Fibroblast of skin of right quadriceps (primary cell): ENCODE measurements at regions not wholly inside any gene's neighbourhood (a gene's known extent, or its start where the extent isn't known, plus 50 kb on each side); places are given as distances from the start of the nearest gene placed in this dataset.
"Not testable (repeated sequence)": the region's sequence is repeated elsewhere in the genome, so short reads cannot be mapped to it uniquely, and the experiment has no call there.

ENCODE experiments used
- DNase-seq: peaks from one replicate; pipeline ENCODE4 v3.0.0-alpha.2; 2013

GRCh38 chr7:156545979-156546378 lies 94.6 kb upstream of the RNF32 start:
- DNase-seq = no peak

- DNase-seq = no peak
Observed at GRCh38 chr7:156544919-156545715, 95.5 kb upstream of the RNF32 start.

- DNase-seq = no peak
Observed at GRCh38 chr7:156543699-156544598, 96.6 kb upstream of the RNF32 start.

- no peak for DNase-seq
Observed at GRCh38 chr7:156540619-156541165, 99.9 kb upstream of the RNF32 start.

- no peak for DNase-seq
Observed at GRCh38 chr7:156539999-156540398, 100.6 kb upstream of the RNF32 start.

GRCh38 chr7:156537006-156537405 lies 103.6 kb upstream of the RNF32 start:
- DNase-seq = no peak

- no peak for DNase-seq
Observed at GRCh38 chr7:156534925-156535324, 105.6 kb upstream of the RNF32 start.

- DNase-seq = no peak
Observed at GRCh38 chr7:156533964-156534363, 106.6 kb upstream of the RNF32 start.

GRCh38 chr7:156533420-156533819 lies 107.2 kb upstream of the RNF32 start:
- DNase-seq = no peak

- no peak for DNase-seq
Observed at GRCh38 chr7:156532016-156532602, 108.5 kb upstream of the RNF32 start.

- no peak for DNase-seq
Observed at GRCh38 chr7:156529956-156530355, 110.6 kb upstream of the RNF32 start.

GRCh38 chr7:156527458-156527890 lies 113.1 kb upstream of the RNF32 start:
- DNase-seq = no peak

- no peak for DNase-seq
Observed at GRCh38 chr7:156524818-156525597, 115.6 kb upstream of the RNF32 start.

- no peak for DNase-seq
Observed at GRCh38 chr7:156523447-156524048, 117.0 kb upstream of the RNF32 start.

- no peak for DNase-seq
Observed at GRCh38 chr7:156522801-156523200, 117.8 kb upstream of the RNF32 start.

GRCh38 chr7:156519070-156519469 lies 121.5 kb upstream of the RNF32 start:
- no peak for DNase-seq

- no peak for DNase-seq
Observed at GRCh38 chr7:156518466-156518865, 122.1 kb upstream of the RNF32 start.

- DNase-seq = not testable (repeated sequence)
Observed at GRCh38 chr7:156517858-156518257, 122.7 kb upstream of the RNF32 start.

GRCh38 chr7:156516791-156517378 lies 123.7 kb upstream of the RNF32 start:
- no peak for DNase-seq

- DNase-seq = no peak
Observed at GRCh38 chr7:156515911-156516790, 124.4 kb upstream of the RNF32 start.

GRCh38 chr7:156514851-156515250 lies 125.7 kb upstream of the RNF32 start:
- DNase-seq = no peak
